Esophagus (tissue), 2 donors: ENCODE measurements at regions not wholly inside any gene's neighbourhood (a gene's known extent, or its start where the extent isn't known, plus 50 kb on each side); places are given as distances from the start of the nearest gene placed in this dataset.
"Not testable (repeated sequence)": the region's sequence is repeated elsewhere in the genome, so short reads cannot be mapped to it uniquely, and the experiment has no call there.

Experiments
- H3K27ac ChIP-seq, 2 donors: one replicate each; pipeline ENCODE4 v1.5.1; 2013; ENCODE audit warnings: low read depth in 2 of 2, mild to moderate bottlenecking in 2 of 2, inconsistent platforms in 1 of 2, low read length in 1 of 2, moderate library complexity in 1 of 2
- H3K27me3 ChIP-seq, 2 donors: one replicate each; pipeline ENCODE4 v1.6.1; 2013; ENCODE audit warnings: low read length in 2 of 2, control low read depth in 1 of 2, mild to moderate bottlenecking in 1 of 2; ENCODE audit not compliant: insufficient read depth in 2 of 2, control insufficient read depth in 1 of 2
- H3K36me3 ChIP-seq, 2 donors: one replicate each; pipeline ENCODE4 v1.6.1; 2013; ENCODE audit warnings: low read length in 1 of 2; ENCODE audit not compliant: control insufficient read depth in 2 of 2, insufficient read depth in 2 of 2
- H3K4me1 ChIP-seq, 2 donors: one replicate each; pipeline ENCODE4 v1.6.1; 2013; ENCODE audit warnings: low read length in 1 of 2; ENCODE audit not compliant: control insufficient read depth in 2 of 2, insufficient read depth in 2 of 2
- H3K4me3 ChIP-seq, 2 donors: one replicate each; pipeline ENCODE4 v1.5.1; 2013; ENCODE audit warnings: low read length in 2 of 2, mild to moderate bottlenecking in 2 of 2, low read depth in 1 of 2, moderate library complexity in 1 of 2
- H3K9me3 ChIP-seq, 2 donors: one replicate each; pipeline ENCODE4 v1.6.1; 2013; ENCODE audit warnings: mild to moderate bottlenecking in 2 of 2, low read depth in 1 of 2, low read length in 1 of 2, moderate library complexity in 1 of 2; ENCODE audit not compliant: control insufficient read depth in 2 of 2, insufficient read depth in 1 of 2
- WGBS, 2 donors: extraction: QIAGEN DNeasy Blood & Tissue Kit; methylation state at CpG; one replicate each; pipeline ENCODE4 v1.1.7; 2013; 5-methylcytosine and 5-hydroxymethylcytosine counted together
- donor health status: healthy with polysubstance abuse.
- donor health status: Bipolar disorder and iron deficiency.

- WGBS, 2 donors = 87% methylated on average over 30 of the region's 30 CpGs
- Histone ChIP-seq H3K4me1 (no peaks in the 10 kb centered on the region), H3K27ac (no peak overlapping the region), H3K36me3 (no peaks in the 10 kb centered on the region), H3K27me3 (no peaks in the 10 kb centered on the region), H3K4me3 (no peak overlapping the region), H3K9me3 (no peaks in the 10 kb centered on the region)
Measured at GRCh38 chr9:86577420-86578333, 223.5 kb upstream of the TUT7 start.

- no peaks in the 10 kb centered on the region for H3K27me3 ChIP-seq
- no peaks in the 10 kb centered on the region for H3K9me3 ChIP-seq
- no peak overlapping the region for H3K4me3 ChIP-seq
- WGBS, 2 donors = 72% methylated on average over 9 of the region's 9 CpGs
- H3K27ac ChIP-seq = no peak overlapping the region
- no peaks in the 10 kb centered on the region for H3K36me3 ChIP-seq
- H3K4me1 ChIP-seq = no peaks in the 10 kb centered on the region
Measured at GRCh38 chr9:86575825-86576525, 221.8 kb upstream of the TUT7 start.

GRCh38 chr9:86575137-86575536, 220.9 kb upstream of the TUT7 start:
- H3K36me3 ChIP-seq = no peaks in the 10 kb centered on the region
- H3K27ac ChIP-seq = no peak overlapping the region
- H3K27me3 ChIP-seq = no peaks in the 10 kb centered on the region
- no peak overlapping the region for H3K4me3 ChIP-seq
- no peaks in the 10 kb centered on the region for H3K9me3 ChIP-seq
- H3K4me1 ChIP-seq = no peaks in the 10 kb centered on the region

- Histone ChIP-seq H3K9me3 (no peaks in the 10 kb centered on the region), H3K4me3 (no peak overlapping the region), H3K36me3 (no peaks in the 10 kb centered on the region), H3K4me1 (no peaks in the 10 kb centered on the region), H3K27me3 (no peaks in the 10 kb centered on the region), H3K27ac (no peak overlapping the region)
- 57 to 72% methylated on average over 2 of the region's 2 CpGs for WGBS, 2 donors
Measured at GRCh38 chr9:86573886-86574285, 219.7 kb upstream of the TUT7 start.

GRCh38 chr9:86572904-86573303, 218.7 kb upstream of the TUT7 start:
- Histone ChIP-seq H3K36me3 (no peaks in the 10 kb centered on the region), H3K9me3 (peaks cover 0 to 4% of the 10 kb centered on the region in 2 donors), H3K27ac (no peak overlapping the region), H3K4me1 (no peaks in the 10 kb centered on the region), H3K27me3 (no peaks in the 10 kb centered on the region), H3K4me3 (no peak overlapping the region)

GRCh38 chr9:86565603-86566002, 211.4 kb upstream of the TUT7 start:
- 65 to 68% methylated on average over 2 of the region's 2 CpGs for WGBS, 2 donors
- not testable (repeated sequence) for H3K27ac ChIP-seq, H3K27me3 ChIP-seq, H3K4me1 ChIP-seq, H3K4me3 ChIP-seq, H3K36me3 ChIP-seq, H3K9me3 ChIP-seq

GRCh38 chr9:86563936-86564335, 209.7 kb upstream of the TUT7 start:
- no peaks in the 10 kb centered on the region for H3K36me3 ChIP-seq
- WGBS, 2 donors = 68 to 74% methylated on average over 5 of the region's 5 CpGs
- H3K27ac ChIP-seq = no peak overlapping the region
- H3K4me3 ChIP-seq = no peak overlapping the region
- H3K9me3 ChIP-seq = peaks cover 0 to 4% of the 10 kb centered on the region in 2 donors
- peaks cover 0 to 3% of the 10 kb centered on the region in 2 donors for H3K27me3 ChIP-seq
- no peaks in the 10 kb centered on the region for H3K4me1 ChIP-seq

- Histone ChIP-seq H3K36me3 (no peaks in the 10 kb centered on the region), H3K9me3 (peaks cover 0 to under 1% of the 10 kb centered on the region in 2 donors), H3K27ac (no peak overlapping the region), H3K4me3 (no peak overlapping the region), H3K4me1 (no peaks in the 10 kb centered on the region), H3K27me3 (peaks cover 0 to 3% of the 10 kb centered on the region in 2 donors)
- WGBS, 2 donors = 59 to 65% methylated on average over 3 of the region's 3 CpGs
Measured at GRCh38 chr9:86563350-86563749, 209.1 kb upstream of the TUT7 start.

GRCh38 chr9:86562691-86563090, 208.5 kb upstream of the TUT7 start:
- H3K36me3 ChIP-seq = no peaks in the 10 kb centered on the region
- H3K4me3 ChIP-seq = no peak overlapping the region
- H3K27me3 ChIP-seq = peaks cover 0 to 3% of the 10 kb centered on the region in 2 donors
- 60 to 63% methylated on average over 5 of the region's 5 CpGs for WGBS, 2 donors
- H3K4me1 ChIP-seq = no peaks in the 10 kb centered on the region
- H3K27ac ChIP-seq = no peak overlapping the region
- H3K9me3 ChIP-seq = no peaks in the 10 kb centered on the region
